HEK293T (cell line): ENCODE measurements at regions not wholly inside any gene's neighbourhood (a gene's known extent, or its start where the extent isn't known, plus 50 kb on each side); places are given as distances from the start of the nearest gene placed in this dataset.

ENCODE experiments used
- ARNT ChIP-seq: fragments of 450-650 bp; IDR thresholded peaks from 2 replicates; pipeline ENCODE4 v1.6.1; 2017; ENCODE audit warnings: mild to moderate bottlenecking
- BHLHE40 ChIP-seq: fragments of 450-650 bp; IDR thresholded peaks from 2 replicates; pipeline ENCODE4 v1.6.1; 2016; ENCODE audit warnings: mild to moderate bottlenecking, moderate library complexity, borderline replicate concordance
- CTBP1 ChIP-seq: fragments of 450-650 bp; IDR thresholded peaks from 2 replicates; pipeline ENCODE4 v1.6.1; 2016; ENCODE audit warnings: borderline replicate concordance
- ELF4 ChIP-seq: fragments of 450-650 bp; IDR thresholded peaks from 2 replicates; pipeline ENCODE4 v1.6.1; 2017; ENCODE audit warnings: antibody characterized with exemption
- FOXA1 ChIP-seq: fragments of 450-650 bp; IDR thresholded peaks from 2 replicates; pipeline ENCODE4 v1.6.1; 2016; ENCODE audit warnings: mild to moderate bottlenecking
- FOXM1 ChIP-seq: fragments of 450-650 bp; IDR thresholded peaks from 2 replicates; pipeline ENCODE4 v1.6.1; 2017; ENCODE audit warnings: mild to moderate bottlenecking, borderline replicate concordance
- HDGF ChIP-seq: fragments of 450-650 bp; IDR thresholded peaks from 2 replicates; pipeline ENCODE4 v1.6.1; 2017; ENCODE audit warnings: antibody characterized with exemption, borderline replicate concordance
- L3MBTL2 ChIP-seq: fragments of 450-650 bp; conservative IDR thresholded peaks from 2 replicates; pipeline ENCODE4 v1.6.1; 2016; ENCODE audit warnings: mild to moderate bottlenecking
- PKNOX1 ChIP-seq: fragments of 450-650 bp; IDR thresholded peaks from 2 replicates; pipeline ENCODE4 v1.6.1; 2016
- SP1 ChIP-seq: fragments of 450-650 bp; IDR thresholded peaks from 2 replicates; pipeline ENCODE4 v1.6.1; 2017
- SUZ12 ChIP-seq: fragments of 450-650 bp; IDR thresholded peaks from 2 replicates; pipeline ENCODE4 v1.6.1; 2016; ENCODE audit warnings: mild to moderate bottlenecking
- ZNF384 ChIP-seq: fragments of 450-650 bp; IDR thresholded peaks from 2 replicates; pipeline ENCODE4 v1.6.1; 2016

GRCh38 chr12:67155863-67156262, 113.3 kb upstream of the CAND1 start:
- TF ChIP-seq ZNF384 (no peak), BHLHE40 (no peak), FOXM1 (no peak), FOXA1 (no peak), ARNT (no peak), SP1 (no peak), SUZ12 (no peak), CTBP1 (no peak), PKNOX1 (no peak), HDGF (no peak), L3MBTL2 (no peak), ELF4 (no peak)
